Sigmoid colon (tissue), 4 donors: ENCODE measurements at regions not wholly inside any gene's neighbourhood (a gene's known extent, or its start where the extent isn't known, plus 50 kb on each side); places are given as distances from the start of the nearest gene placed in this dataset.

Experiments used
- POLR2A ChIP-seq, 2 donors: fragments of 450-650 bp; IDR thresholded peaks; one replicate each; pipeline ENCODE4 v1.6.1; 2016; ENCODE audit warnings: antibody characterized with exemption in 2 of 2, mild to moderate bottlenecking in 2 of 2, moderate library complexity in 2 of 2
- POLR2AphosphoS5 ChIP-seq, 4 donors: sonication (generic); formaldehyde crosslinking; IDR thresholded peaks; one replicate each; pipeline ENCODE4 v1.6.1; 2017; ENCODE audit warnings: antibody characterized with exemption in 4 of 4
- TF ChIP-seq, protein P1 (sequence below), 4 experiments: fragments of 450-650 bp in 3 of 4; fragments of 200-600 bp in 1 of 4; IDR thresholded peaks; one replicate each; pipeline ENCODE4 v1.5.1; 2016 to 2019; ENCODE audit warnings: antibody characterized with exemption in 4 of 4, mild to moderate bottlenecking in 3 of 4, moderate library complexity in 2 of 4

DNA sequence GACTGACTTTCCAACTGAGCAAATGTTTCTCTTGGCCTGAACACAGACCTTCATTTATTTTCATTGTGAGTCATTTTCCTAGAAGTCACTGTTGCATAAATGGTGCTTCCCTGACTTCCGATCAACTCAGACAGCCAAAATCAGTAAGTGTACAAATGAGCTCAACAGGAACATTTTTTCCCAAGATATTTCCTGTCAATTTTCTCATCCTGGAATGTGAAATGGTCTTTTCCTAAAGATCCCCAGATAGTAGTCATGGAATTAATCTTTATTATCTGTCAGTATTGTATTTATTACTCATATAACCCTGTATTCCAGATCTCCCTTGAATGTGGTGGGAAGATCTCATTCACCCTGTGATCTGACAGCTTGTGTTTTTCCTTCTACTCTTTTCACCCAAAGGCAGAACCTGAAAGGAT is 360.3 kb upstream of the KIF2B start:
- TF ChIP-seq, protein P1, sequence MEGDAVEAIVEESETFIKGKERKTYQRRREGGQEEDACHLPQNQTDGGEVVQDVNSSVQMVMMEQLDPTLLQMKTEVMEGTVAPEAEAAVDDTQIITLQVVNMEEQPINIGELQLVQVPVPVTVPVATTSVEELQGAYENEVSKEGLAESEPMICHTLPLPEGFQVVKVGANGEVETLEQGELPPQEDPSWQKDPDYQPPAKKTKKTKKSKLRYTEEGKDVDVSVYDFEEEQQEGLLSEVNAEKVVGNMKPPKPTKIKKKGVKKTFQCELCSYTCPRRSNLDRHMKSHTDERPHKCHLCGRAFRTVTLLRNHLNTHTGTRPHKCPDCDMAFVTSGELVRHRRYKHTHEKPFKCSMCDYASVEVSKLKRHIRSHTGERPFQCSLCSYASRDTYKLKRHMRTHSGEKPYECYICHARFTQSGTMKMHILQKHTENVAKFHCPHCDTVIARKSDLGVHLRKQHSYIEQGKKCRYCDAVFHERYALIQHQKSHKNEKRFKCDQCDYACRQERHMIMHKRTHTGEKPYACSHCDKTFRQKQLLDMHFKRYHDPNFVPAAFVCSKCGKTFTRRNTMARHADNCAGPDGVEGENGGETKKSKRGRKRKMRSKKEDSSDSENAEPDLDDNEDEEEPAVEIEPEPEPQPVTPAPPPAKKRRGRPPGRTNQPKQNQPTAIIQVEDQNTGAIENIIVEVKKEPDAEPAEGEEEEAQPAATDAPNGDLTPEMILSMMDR (IDR thresholded peaks at IDR 0.05) = no peak
- TF ChIP-seq POLR2AphosphoS5 (IDR thresholded peaks at IDR 0.05) (no peak), POLR2A (IDR thresholded peaks at IDR 0.05) (no peak)
